Brain microvascular endothelial cell (primary cell): ENCODE measurements at regions not wholly inside any gene's neighbourhood (a gene's known extent, or its start where the extent isn't known, plus 50 kb on each side); places are given as distances from the start of the nearest gene placed in this dataset.
"Not testable (repeated sequence)": the region's sequence is repeated elsewhere in the genome, so short reads cannot be mapped to it uniquely, and the experiment has no call there.

Experiments used
- DNase-seq: peaks from one replicate; pipeline ENCODE4 v3.0.0-alpha.2; 2020
- H3K27ac ChIP-seq: fragments of 250-450 bp; sonication (Bioruptor Pico); 2 replicates; pipeline ENCODE4 v1.5.1; 2020; ENCODE audit warnings: mild to moderate bottlenecking, moderate library complexity
- H3K27me3 ChIP-seq: fragments of 250-450 bp; sonication (Bioruptor Pico); replicated peaks from 2 replicates; pipeline ENCODE4 v1.5.1; 2020; ENCODE audit warnings: mild to moderate bottlenecking
- H3K36me3 ChIP-seq: fragments of 250-450 bp; sonication (Bioruptor Pico); replicated peaks from 2 replicates; pipeline ENCODE4 v1.5.1; 2020; ENCODE audit warnings: mild to moderate bottlenecking
- H3K4me3 ChIP-seq: 2 replicates; pipeline ENCODE4 v1.5.1; 2011; ENCODE audit warnings: low read depth, mild to moderate bottlenecking, control low read depth, low read length, moderate library complexity
- CTCF ChIP-seq: IDR thresholded peaks from 2 replicates; pipeline ENCODE4 v1.5.1; 2011; ENCODE audit warnings: low read depth, mild to moderate bottlenecking, moderate library complexity, low read length, control low read depth, inconsistent platforms; ENCODE audit errors: missing control alignments
- in situ Hi-C: cut with HindIII; loops from 2 replicates; pipeline ENCODE4 v1.10.0; 2017; ENCODE audit warnings: low sequenced_read_pairs, low pct_ligation_motif_present

DNA sequence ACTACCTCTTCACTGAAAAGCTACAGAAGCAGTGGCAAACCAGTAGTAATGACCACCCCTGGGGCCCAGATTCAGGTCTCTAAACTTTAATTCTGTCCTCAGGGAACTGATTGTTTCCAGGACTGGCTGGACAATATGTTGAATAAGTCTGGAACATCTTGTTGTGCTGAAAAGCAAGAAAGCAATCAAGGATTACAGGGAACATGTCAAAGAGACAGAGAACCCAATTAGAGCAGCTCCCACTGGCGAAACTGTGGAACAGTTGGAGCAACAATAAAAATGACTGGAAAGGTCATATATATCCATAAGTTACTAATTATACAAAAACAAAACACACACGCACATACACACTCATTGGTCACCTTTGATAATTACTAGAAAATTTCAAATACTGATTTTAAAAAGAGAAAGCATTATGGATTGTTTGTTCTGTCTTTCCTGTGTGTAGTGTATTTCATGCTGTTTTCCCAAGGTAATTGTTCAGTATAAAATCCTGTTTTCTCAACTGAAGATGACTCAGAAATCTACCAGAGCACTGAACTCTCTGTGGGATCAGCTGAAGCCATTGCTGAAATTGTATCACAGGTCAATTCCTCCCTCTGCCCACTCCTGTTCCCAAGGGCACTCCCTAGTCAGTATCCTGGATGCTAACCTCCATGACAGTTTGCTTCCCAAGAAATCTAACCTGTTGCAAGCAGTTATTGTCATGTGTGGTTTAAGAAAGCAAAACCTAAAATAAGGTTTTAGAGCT lies 83.6 kb upstream of the RGS1 start:
- Histone ChIP-seq H3K27me3 (no peaks in the 10 kb centered on the region), H3K36me3 (no peaks in the 10 kb centered on the region), H3K4me3 (no peak overlapping the region), H3K27ac (no peak overlapping the region)
- TF ChIP-seq CTCF = peak; percentile 23
- no peak for DNase-seq
- in situ Hi-C loops = no loop called here

DNA sequence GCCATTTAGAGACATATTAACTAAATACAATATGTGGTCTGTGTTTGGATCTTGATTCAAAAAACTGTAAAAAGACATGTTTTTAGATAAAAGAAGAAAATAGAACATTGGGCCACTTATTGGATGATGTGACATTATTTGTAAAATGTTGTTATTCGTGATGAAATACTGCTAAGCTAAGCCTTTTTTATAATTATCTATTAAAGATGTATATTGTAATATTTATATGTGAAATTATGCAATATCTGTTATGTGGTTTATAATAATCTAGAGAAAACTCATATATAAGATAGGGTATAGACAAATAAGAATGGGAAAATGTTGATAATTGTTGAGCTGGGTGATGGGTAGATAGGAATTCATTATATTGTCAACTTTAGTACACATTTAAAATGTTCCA lies 82.0 kb upstream of the RGS1 start:
- Histone ChIP-seq H3K36me3 (no peaks in the 10 kb centered on the region), H3K27ac (no peak overlapping the region), H3K27me3 (no peaks in the 10 kb centered on the region), H3K4me3 (no peak overlapping the region)
- DNase-seq = no peak
- TF ChIP-seq CTCF = no peak
- in situ Hi-C loops = no loop called here

DNA sequence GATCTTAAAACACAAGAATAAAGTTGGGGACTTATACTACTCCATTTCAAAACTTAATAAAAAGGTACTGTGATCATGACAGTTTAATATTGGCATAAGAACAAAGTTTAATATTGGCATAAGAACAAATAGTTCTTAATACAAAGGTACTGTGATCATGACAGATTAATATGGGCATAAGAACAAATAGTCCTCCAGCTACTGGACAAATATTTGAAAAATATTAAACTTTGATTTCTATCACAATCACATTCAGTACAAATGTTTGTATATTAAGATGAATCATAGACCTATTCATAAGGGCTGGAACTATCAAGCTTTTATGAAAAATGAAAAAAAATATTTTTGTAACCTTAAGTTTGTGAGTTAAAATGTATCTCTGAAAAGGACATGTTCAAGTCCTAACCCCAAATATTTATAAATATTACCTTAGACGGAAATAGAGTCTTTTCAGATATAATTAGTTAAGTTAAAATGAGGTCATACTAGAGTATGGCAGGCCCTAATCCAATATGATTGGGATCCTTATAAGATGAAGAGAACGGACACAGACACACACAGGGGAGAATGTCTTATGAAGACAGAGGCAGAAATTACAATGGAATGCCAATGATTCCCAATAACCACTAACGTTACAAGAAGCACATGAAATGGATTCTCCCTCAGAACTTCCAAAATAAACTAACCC lies 79.1 kb upstream of the RGS1 start:
- Histone ChIP-seq H3K27ac (no peak overlapping the region), H3K27me3 (no peaks in the 10 kb centered on the region), H3K4me3 (no peak overlapping the region), H3K36me3 (no peaks in the 10 kb centered on the region)
- no peak for DNase-seq
- in situ Hi-C loops = no loop called here
- no peak for TF ChIP-seq CTCF

DNA sequence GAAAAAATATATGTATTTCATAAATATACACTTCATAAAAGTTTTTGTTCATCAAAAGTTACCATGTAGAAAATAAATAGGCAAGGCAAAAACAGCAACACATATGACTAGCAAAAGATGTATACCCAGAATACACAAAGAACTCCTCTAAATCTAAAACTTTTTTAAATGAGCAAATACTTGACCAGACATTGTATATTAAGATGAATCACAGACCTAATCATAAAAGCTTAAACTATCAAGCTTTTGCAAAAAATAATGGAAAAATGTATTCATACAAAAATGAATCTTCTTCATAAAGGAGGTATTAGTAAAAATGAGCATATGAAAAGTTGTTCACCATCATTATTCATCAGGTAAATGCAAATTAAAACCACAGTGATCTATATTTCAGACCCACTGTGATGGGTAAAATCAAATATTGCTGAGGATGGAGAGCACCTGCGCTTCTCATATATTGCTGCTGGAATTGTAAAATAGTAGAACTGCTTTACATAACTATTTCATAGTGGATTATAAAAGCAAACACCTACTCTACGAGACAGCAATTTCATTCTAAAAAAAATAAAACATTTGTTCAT lies 78.3 kb upstream of the RGS1 start:
- TF ChIP-seq CTCF = no peak
- no peak for DNase-seq
- H3K27ac ChIP-seq = no peak overlapping the region
- no peaks in the 10 kb centered on the region for H3K36me3 ChIP-seq
- H3K4me3 ChIP-seq = no peak overlapping the region
- in situ Hi-C loops = no loop called here
- no peaks in the 10 kb centered on the region for H3K27me3 ChIP-seq

DNA sequence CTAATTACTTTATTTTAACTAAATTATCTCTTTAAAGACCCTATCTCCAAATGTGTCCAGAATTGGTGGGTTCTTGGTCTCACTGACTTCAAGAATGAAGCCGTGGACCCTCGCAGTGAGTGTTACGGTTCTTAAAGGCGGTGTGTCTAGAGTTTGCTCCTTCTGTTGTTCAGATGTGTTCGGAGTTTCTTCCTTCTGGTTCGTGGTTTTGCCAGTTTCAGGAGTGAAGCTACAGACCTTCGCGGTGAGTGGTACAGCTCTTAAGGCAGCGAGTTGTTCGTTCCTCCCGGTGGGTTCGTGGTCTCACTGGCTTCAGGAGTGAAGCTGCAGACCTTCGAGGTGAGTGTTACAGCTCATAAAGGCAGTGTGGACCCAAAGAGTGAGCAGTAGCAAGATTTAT lies 77.5 kb upstream of the RGS1 start:
- in situ Hi-C loops = not testable (repeated sequence)

DNA sequence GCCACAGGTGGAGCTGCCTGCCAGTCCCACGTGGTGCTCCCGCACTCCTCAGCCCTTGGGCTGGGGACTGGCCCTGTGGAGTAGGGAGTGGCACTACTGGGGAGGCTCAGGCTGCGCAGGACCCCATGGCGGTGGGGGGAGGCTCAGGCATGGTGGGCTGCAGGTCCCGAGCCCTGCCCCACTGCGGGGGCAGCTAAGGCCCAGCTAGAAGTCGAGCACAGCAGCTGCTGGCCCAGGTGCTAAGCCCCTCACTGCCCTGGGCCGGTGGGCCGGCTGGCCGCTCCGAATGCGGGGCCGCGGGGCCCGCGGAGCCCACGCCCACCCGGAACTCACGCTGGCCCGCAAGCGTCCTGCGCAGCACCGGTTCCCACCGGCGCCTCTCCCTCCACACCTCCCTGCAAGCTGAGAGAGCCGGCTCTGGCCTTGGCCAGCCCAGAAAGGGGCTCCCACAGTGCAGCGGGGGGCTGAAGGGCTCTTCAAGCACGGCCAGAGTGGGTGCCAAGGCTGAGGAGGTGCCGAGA lies 76.5 kb upstream of the RGS1 start:
- in situ Hi-C loops = not testable (repeated sequence)

More for the DNA sequence above, 77.5 kb upstream of the RGS1 start:
- not testable (repeated sequence) for DNase-seq, H3K27me3 ChIP-seq, H3K4me3 ChIP-seq, H3K27ac ChIP-seq, H3K36me3 ChIP-seq

DNA sequence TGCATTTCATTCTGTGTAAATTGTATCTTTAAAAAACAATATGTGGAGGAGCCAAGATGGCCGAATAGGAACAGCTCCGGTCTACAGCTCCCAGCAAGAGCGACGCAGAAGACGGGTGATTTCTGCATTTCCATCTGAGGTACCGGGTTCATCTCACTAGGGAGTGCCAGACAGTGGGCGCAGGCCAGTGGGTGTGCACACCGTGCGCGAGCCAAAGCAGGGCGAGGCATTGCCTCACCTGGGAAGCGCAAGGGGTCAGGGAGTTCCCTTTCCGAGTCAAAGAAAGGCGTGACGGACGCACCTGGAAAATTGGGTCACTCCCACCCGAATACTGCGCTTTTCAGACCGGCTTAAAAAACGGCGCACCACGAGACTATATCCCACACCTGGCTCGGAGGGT lies 75.0 kb upstream of the RGS1 start:
- H3K4me3 ChIP-seq, in situ Hi-C loops, H3K27ac ChIP-seq, H3K27me3 ChIP-seq, H3K36me3 ChIP-seq, DNase-seq: not testable (repeated sequence)

More for the DNA sequence above, 76.5 kb upstream of the RGS1 start:
- H3K27ac ChIP-seq, H3K36me3 ChIP-seq, H3K4me3 ChIP-seq, H3K27me3 ChIP-seq, DNase-seq: not testable (repeated sequence)
